GM21390 (cell line): ENCODE measurements at regions not wholly inside any gene's neighbourhood (a gene's known extent, or its start where the extent isn't known, plus 50 kb on each side); places are given as distances from the start of the nearest gene placed in this dataset.
"Not testable (repeated sequence)": the region's sequence is repeated elsewhere in the genome, so short reads cannot be mapped to it uniquely, and the experiment has no call there.

Experiments
- ATAC-seq: cut with Tn5 transposase; IDR thresholded peaks from one replicate; pipeline ENCODE4 v1.9.1; 2021; ENCODE audit not compliant: unreplicated experiment

DNA sequence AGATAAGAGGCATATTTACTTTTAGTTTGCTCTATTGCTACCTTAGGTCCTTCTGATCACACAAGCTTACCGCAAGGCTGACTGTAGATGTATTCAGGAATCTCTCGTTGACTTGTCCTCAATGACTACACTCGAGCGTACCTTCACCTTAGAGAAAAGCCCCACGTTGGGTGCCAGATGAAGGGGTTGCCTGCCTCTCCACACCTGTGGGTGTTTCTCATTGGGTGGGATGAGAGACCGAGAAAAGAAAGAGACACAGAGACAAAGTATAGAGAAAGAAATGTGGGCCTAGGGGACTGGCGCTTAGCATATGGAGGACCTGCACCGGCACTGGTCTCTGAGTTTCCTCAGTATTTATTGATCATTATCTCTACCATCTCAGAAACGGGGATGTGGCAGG lies 51.8 kb downstream of the ASCL4 start:
- no peak for ATAC-seq

DNA sequence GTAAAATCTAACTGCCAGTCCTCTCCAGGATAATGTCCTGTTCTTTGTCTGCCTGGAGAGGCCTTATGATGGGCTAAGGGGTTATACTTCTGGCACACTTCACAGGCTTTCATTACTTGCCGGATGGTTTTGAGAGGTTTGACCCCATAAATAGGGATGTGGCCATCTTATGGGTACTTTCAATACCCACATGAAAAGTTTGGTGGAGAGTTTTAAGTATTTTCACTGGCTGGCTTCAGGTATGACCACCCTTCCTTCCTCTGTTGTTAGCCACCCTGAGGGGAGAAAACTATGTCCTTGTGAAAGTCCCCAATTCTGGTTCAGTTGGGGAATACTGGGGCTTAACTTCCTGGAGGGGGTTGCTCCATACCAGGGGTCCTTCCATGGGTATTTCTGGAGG lies 54.8 kb downstream of the ASCL4 start:
- no peak for ATAC-seq

DNA sequence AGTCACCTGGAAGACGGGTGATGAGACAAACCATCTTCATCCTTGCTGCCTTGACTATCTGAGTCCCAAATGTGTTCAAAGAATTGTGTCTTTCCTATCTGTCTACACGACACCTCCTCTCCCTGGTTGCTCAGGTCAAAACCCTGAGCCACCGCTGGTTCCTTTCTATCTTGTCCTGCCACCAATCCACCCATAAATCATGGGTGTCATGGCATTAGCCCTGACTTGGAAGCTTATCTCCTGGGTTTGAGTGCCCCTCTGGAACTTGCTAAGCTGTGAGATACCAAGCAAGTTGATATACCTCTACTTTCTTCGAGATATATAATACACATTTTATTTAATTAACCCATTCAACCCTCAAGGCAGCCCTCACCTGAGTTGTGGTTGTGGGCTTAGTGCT lies 57.9 kb downstream of the ASCL4 start:
- ATAC-seq, result no peak

DNA sequence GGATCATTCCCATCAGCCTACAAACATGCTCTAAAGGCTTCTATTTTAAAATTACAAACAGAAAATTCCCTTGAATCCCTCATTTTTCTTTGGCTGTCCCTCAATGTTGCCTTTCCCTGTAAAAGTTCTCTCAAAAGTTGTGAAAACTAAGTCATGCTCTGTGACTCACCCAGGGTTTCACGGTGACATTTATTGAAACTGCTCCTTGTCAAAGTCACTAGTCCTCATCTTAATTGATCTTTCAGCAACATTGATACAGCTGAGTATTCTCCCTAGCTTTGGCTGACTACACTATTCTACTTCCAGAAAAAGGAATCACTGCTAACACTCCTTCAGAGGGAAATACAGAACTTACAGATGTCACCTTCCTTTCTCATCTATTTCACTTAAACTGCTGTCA lies 65.7 kb downstream of the ASCL4 start:
- no peak for ATAC-seq

DNA sequence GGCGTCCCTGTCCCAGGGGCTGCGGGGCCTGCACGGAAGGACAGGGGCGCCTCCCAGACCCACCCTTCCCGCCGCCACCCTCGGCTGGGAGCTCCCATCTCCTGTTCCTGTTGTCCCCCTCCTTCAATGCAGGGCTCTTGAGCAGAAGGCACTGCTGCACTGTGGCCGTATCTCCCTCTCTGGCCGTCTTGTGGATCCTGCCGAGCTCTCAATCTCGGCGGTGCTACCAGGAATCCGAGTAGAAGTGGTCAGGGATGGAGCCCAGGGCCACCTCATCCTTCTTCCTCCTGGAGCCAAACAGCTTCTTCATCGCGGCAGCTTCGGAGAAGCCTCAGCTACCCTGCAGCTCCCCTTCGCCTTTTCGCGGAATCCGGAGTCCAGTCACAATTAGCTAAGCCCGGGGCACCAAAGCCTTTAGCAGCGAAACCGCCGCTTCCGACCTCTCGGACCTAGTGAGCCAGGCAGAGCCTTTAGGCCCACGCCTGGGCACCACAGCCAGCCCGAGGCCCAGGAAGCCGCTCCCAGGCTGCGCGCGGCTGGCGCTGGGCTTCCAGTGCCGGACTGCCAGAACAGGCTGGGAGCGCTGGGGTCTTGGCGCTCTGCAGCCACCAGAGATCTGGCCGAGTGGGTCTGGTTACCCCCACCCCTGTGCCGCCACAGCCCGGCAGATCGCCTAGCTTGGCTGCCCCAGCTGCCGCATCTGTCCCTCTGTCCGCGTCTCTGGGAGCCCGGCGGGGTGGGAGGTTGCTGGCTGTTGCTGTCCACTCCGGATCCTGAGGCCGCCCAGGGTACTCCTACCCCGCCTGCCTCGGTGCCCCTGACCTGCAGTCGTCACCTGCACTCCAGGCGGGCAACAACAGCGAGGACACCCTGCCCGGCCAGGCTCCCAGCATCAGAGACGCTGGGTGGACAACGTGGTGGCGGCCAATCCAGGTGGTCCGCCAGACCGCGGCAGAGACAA lies 69.1 kb downstream of the ASCL4 start:
- no peak for ATAC-seq

DNA sequence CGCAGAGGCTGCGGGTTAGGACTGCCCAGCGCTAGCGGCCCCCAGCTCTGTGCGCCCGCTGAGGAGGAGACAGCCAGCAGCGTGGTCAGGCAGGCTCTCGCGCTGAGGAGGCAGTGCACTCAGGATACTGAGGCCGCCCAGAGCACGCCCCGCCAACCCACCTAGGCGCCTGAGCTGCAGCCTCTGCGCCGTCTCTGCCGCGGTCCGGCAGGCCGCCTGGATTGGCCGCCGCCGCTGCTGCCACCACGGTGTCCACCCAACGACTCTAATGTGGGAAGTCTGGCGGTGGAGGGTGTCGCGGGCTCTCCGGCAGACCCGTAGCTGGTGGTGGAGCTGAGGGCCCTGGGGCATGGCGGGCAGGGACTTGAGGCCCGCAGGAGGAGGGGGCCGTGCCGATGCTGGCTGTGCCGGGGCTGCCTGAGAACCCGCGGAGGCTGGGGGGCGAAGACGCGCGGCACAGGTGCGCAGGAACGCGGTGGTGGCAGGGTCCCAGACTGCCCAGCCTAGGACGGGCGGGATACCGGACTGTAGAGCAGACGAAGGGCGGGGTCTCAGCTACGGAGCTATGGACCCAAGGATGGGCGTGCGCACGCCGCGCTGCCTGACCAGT lies 69.9 kb downstream of the ASCL4 start:
- ATAC-seq, result no peak

DNA sequence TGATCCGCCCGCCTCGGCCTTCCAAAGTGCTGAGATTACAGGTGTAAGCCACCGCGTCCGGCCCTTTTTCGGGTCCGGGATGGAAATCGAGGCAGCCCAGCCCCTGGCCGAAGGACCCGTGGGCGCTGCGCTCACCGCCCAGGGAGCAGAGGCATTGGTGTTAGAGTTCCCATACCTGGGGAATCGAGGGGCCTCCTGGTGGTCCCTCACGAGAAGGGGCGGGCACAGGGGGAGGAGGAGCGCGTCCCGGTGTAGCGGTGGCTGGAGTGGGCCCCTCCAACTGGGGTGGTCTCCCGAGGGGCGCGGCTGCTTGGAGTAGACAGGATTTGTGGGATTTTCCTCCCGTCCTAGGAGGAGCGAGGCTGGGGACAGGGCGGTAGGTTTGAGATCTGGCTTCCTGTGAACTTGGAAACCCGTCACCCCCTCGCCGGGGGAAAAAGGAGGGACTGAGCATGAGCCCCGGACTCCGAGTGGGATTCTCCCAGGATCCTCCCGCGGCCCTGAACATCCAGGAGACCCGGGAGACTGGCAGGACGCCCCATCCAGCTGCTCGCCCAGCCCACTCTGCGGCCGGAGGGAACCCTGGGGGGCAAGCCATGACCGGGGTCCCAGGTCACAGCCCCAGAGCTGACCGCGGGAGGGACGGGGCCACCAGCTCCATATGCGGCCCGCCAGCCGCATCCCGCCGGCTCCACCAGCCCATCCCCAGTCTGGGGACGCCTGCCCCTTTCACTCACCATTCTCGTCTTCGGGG lies 70.9 kb downstream of the ASCL4 start:
- no peak for ATAC-seq

DNA sequence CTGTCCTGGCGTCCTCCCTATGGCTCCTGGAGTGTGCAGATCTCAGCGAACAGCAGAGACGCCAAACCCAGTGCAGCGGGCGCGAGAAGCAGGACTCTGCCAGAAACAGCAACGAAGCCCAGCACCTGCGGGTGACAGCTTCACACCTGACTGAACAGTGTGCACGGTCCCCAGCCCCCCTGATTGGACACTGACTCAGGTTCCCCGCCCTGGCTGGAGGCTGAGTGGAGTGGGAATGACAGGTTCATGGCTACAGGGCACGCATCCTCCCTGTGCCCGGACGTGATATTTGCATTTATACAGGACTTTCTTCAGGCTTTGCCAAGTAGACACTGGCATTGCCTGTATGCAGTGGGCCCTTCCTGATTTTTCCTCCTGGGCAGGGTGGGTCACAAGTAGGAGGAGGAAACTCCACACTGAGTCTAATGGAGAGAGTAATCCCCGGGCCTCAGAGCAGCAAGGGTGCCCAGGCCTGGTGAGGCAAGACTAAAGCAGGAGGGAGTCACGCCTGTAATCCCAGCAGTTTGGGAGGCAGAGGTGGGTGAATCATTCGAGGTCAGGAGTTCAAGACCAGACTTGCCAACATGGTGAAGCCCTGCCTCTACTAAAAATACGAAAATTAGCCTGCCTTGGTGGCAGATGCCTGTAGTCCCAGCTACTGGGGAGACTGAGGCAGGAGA lies 71.6 kb downstream of the ASCL4 start:
- no peak for ATAC-seq

DNA sequence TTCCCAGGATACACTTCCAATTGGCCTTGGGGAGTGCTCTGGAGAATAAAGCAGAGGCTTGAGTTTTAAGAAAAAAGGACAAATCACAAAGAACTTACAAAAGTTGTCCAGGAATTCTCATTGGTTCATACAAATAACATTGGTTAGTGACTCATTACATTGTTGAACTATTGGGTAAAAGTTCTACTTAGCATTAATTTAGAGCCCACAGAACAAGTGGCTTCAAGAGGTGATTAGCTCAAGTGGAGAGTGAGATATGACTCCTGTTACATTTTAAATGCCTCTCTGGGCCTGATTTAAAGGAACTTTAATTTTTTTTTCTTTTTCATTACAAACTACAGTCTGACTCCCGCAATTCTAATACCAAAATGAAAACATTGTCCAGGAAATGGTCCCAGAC lies 72.9 kb downstream of the ASCL4 start:
- ATAC-seq, result no peak

DNA sequence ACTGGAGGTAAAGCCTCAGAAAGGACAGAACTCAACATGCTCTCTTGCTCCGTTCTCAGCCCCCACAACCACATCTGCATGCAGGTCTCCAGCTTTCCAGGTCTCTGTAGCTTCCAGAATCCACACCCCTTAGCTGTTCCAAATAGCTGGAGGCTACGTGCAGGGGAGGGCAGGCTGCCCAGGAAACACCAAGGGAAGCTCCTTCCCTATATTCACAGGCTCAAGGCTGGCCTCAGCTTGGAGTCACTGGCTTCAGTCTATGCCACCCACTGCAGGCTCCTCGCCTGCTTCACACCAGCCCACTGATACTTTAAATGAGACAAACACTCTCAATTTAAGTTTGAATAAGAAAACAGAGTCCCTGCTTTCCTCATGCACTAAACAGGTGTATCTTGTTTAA lies 73.3 kb downstream of the ASCL4 start:
- ATAC-seq, result no peak

DNA sequence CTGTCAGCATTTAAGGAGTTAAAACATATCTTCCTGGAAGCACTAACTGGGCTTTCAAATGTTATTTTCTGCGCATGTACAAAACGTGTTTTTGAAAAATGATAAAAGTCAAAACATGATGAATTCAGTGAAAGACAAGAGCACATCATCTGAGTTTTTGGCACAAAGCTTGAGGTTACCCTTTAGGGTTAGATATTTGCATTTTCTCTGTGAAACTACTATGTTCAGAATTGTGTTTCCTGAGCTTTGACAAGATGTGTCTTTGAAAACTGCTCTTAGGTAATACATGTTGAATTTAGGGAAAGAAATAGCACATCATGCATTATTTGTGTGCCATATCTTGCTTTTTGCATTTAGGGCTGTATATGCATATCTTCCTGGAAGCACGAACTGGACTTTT lies 79.0 kb downstream of the ASCL4 start:
- ATAC-seq, result no peak

DNA sequence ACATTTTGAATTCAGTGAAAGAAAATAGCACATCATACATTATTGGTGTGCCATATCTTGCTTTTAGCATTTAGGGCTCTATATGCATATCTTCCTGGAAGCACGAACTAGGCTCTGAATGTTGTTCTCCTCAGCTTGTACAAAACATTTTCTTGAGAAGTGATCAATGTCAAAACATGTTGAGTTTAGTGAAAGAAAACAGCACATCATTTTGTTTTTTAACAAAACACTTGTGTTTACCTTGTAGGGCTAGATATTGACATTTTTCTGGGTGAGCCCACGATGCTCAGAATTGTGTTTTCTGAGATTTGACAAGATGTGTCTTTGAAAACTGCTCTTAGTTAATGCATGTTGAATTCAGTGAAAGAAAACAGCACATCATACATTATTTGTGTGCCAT lies 81.0 kb downstream of the ASCL4 start:
- no peak for ATAC-seq

DNA sequence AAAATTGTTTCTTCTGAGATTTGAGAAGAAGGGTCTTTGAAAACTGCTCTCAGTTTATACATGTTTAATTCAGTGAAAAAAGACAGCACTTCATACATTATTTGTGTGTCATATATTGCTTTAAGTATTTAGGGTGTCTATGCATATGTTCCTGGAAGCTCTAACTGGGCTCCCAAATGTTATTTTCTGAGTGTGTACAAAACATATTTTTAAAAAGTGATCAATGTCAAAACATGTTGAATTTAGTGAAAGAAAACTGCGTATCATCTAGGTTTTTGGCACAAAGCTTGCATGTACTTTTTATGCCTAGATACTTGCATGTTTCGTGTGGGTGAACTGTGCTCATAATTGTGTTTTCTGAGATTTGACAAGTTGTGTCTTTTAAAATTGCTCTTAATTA lies 81.6 kb downstream of the ASCL4 start:
- no peak for ATAC-seq

DNA sequence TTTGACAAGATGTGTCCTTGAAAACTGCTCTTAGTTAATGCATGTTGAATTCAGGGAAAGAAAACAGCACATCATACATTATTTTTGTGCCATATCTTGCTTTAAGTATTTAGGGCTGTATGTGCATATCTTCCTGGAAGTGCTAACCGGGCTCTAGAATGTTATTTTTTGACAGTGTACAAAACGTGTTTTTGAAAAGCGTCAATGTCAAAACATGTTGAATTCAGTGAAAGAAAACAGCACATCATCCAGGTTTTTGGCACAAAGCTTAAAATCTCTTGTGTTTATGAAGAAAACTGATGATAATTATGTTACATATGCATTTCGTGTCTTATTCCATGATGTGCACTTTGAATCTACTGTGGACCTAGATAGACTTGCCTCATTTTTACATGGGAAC lies 82.7 kb downstream of the ASCL4 start:
- ATAC-seq, result no peak

DNA sequence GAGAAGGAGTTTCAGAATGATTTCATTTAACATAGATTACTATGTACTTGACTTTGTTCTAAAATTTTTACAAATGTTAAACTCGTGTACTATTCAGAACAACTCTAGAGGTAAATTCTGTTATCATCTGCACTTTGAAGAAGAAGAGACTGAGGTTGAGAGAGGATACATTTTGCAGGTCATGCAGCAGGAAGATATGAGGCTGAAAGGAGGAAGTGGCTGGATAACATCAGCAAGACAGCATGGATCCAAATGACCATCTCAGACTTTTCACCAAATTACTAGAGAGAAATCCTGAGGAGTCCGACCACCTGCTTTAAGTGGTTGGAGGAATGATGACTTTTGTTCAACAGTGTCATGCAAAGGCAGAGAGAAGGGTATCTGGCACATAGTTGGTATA lies 84.9 kb downstream of the ASCL4 start:
- ATAC-seq, result no peak

DNA sequence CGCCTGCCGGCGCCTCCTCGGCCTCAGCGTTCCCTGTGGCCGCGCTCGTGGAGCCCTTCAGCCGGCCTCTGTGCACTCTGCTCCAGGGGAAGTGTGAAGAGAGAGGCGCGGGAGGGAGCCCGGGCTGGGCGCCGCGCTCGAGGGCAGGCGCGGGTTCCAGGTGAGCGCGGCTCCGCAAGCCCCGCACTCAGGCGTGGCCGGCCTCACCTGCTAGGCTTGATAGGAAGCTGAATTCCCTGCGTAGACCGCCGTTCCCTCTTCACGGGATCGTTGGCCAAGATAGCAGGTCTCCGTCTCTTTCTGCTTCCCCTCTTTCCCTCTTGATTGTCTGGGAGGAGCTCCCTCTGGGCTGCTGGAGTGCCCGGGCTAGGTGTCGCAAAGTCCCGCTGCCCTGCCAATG lies 89.7 kb downstream of the ASCL4 start:
- ATAC-seq, result no peak

DNA sequence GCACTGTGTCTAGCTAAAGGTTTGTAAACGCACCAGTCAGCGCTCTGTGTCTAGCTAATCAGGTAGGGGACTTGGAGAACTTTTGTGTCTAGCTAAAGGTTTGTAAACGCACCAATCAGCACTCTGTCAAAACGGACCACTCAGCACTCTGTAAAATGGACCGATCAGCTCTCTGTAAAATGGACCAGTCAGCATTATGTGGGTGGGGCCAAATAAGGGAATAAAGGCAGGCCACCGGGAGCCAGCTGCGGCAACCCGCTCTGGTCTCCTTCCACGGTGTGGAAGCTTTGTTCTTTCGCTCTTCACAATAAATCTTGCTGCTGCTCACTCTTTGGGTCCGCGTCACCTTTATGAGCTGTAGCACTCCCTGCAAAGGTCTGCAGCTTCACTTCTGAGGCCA lies 90.2 kb downstream of the ASCL4 start:
- ATAC-seq, result not testable (repeated sequence)

DNA sequence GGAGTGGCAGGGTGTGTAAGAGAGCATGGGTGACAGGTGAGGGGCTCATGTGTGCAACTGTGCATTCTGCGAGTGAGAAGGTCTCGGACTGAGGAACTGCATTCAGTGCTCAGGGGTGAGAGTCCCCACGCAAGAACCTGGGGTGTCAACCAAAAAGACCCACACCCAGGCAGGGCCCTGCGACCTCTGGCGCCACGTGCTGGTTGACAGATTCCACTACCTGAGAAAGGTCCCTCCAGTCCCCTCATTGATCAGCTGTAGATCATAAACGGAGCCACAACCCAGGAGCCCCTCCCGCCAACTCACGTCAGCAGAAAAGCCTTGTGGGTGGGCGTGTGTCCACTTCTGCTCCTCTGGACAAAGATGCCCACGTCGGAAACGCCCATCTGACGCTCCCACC lies 98.7 kb downstream of the ASCL4 start:
- ATAC-seq, result no peak

DNA sequence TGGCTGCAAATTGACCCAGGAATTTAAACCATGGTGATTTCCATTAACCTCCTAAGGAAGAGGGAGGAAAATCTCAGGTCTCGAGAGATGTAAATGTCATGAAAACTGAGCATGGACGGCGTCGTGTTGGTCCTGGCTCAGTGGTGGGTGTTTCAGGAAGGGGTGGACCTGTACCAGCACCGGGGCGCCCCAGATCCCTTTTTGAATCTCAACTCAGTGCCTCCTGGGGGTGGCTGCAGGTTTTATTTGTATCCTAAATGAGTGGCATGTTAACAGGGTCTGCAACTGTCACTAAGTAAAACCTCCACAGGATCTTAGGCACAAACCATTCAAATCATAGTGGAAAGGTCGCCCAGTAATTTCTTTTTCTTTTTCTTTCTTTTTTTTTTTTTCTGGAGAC lies 101.3 kb downstream of the ASCL4 start:
- no peak for ATAC-seq

DNA sequence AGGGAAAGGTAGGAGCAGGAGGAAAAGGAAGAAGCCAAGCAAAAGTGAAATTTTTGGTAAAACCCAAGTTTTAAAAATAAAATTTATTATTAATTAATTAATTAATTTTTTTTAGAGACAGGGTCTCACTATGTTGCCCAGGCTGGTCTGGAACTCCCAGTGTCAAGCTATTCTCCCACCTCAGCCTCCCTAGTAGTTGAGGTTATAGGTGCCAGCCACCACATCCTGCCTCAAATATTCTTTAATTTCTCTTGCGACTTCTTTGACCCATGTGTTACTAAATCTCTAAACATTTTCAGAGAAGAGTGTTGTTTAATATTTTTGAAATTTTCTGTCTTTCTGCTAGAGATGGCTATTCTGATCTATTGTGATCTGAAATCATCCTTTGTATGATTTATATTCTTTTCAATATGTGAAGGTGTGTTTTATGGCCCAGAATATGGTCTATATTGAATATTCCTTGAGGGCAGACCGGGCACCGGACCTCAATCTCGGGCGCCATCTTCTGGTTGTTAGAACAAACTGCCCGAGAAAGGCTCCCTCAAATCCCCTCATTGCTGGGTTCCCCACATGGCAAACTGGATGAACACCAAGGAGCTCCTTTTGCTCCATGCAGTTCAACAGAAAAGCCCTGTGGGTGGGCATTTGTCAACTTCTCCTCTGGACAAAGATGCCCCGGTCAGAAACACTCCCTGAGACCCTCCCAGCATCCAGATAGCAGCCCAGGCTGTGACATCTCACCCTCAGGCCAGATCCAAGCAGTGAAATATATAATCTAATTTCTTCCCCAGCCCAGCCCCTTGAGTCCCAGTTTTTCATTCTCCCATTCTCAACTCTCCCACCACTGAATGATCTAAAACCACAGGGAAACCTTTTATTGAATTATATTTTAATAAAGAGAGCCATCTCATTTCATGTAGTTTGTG lies 110.5 kb downstream of the ASCL4 start:
- ATAC-seq, result no peak
